Retina (tissue), 1 donor: ENCODE measurements at regions not wholly inside any gene's neighbourhood (a gene's known extent, or its start where the extent isn't known, plus 50 kb on each side); places are given as distances from the start of the nearest gene placed in this dataset.
A peak's percentile ranks its signal among the peaks of the same experiment; 100 is the strongest.

Experiments used
- DNase-seq: peaks from one replicate; pipeline ENCODE4 v3.0.0-alpha.2; 2016

DNA sequence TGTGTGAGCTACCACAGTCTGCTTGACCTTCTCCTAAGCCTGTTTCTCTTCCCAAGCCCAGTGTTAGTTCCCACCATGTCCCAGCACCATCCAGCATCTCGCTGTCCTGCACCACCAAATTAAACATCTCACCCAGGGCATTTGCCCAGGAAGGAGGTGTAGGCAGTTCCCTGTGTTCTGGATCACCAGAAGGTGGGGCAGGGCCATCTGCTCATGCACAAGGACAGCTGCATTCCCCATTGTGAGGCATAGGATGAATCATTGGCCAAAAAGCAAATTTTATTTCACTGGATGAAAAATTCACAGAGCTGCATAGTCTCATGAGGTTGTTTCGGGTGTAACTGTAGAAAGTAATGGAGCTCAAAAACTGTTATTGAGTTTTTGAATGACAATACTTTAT is 89.5 kb upstream of the GRIA1 start:
- no peak for DNase-seq

DNA sequence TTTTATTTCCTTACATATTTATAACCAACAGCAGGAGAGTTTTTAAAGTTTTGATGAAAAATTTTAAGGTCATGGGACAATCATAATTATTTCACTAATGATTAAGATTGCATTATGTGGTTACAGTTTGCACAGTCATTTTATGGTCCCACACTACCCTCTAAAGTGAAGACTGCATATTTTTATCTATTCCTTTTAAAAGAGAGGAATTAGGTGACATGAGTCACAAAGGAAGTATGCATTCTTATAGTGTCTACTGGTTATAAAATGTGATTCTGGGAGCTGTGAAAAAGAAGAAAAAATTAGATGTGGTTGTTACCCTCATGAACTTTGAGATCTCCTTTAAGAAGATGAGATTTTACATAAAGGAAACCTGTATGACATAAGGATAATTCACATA is 87.9 kb upstream of the GRIA1 start:
- DNase-seq: no peak

DNA sequence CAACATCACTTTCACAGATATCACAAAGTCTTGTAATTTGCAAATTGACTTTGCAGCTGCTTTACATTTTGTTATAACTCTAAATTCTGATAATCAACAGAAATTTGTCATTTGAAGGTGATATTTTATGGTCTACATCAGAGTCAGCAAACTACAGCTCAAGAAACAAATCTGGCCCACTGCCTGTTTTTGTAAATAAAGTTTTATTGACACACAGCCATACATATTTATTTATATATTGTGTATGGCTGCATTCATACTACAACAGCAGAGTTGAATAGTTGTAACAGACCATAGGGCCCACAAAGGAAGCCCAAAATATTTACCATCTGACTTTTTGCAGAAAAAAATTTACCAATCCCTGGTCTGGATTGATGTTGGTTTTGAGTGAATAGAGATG is 87.0 kb upstream of the GRIA1 start:
- no peak for DNase-seq

- DNase-seq: peak; percentile 56
These were observed 85.7 kb upstream of the GRIA1 start for GRCh38 chr5:153404747-153405146.

DNA sequence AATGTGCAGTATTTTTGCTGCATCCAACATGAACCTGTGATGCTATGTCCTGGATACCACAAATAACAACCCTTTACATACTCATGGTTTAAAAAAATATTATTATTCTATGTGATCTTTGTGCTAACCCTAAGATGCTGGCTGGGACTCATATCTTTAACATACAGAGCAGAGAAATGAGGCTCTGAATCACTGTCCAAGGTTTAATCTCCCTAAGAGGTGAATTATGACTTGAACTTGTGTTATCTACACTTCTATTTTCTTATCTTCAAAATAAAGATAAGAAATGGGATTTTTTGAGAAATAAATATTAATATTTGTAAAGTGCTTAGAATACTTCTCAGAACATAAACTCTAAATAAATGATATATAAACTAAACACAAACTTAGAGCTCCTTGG is 68.8 kb upstream of the GRIA1 start:
- no peak for DNase-seq

DNA sequence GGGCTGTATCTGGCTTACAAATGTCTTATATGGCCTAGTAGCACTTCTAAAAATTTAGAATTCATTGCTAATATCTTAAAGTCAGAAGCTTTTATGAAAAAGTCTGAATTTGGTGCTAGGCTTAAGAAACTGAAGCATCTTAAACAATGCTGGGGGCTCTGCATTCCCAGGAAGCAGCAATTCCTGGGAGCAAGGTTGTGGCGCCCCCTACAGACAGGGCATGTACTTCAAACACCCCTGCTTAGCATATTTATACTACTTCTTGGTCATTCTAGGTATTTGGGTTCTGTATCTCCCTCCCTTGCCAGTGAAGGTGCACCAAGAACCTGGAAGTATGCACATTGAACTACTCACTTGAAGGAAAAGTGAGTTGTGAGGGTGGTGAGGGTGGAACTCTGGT is 64.6 kb upstream of the GRIA1 start:
- DNase-seq: no peak

GRCh38 chr5:153429761-153430380 is 60.6 kb upstream of the GRIA1 start:
- DNase-seq: no peak

- no peak for DNase-seq
These were observed 57.9 kb upstream of the GRIA1 start for GRCh38 chr5:153432583-153432982.

GRCh38 chr5:153437251-153437650 is 53.2 kb upstream of the GRIA1 start:
- no peak for DNase-seq

DNA sequence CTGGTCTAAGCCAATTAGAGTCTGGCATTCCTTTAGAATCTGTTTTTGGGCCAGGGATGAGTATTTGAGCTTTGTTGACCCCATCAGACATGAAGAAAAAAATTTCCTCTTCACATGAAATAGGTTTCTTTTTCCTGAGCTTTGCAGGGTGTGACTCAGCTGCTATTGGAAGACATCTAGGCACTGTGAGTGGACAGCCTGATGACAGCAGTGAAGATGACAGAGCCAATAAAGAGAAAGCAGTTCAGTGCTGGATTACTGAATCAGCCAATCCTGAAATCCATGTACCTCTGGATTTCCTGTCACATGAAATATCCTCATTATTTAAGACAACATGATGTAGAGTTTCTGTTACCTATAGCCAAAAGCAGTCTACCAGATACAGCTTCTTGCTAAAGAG is 51.3 kb upstream of the GRIA1 start:
- no peak for DNase-seq
